Omental fat pad (tissue), 3 donors: ENCODE measurements at regions not wholly inside any gene's neighbourhood (a gene's known extent, or its start where the extent isn't known, plus 50 kb on each side); places are given as distances from the start of the nearest gene placed in this dataset.
"Not testable (repeated sequence)": the region's sequence is repeated elsewhere in the genome, so short reads cannot be mapped to it uniquely, and the experiment has no call there.

ENCODE experiments used
- ATAC-seq: fragments of 150-250 bp; one replicate; pipeline ENCODE4 v1.9.1; 2016; ENCODE audit warnings: mild to moderate bottlenecking, moderate library complexity; ENCODE audit not compliant: low FRiP score
- DNase-seq: peaks from one replicate; pipeline ENCODE4 v3.0.0-alpha.2; 2019; ENCODE audit warnings: low spot score
- TF ChIP-seq, protein P1 (sequence below), 3 donors: fragments of 450-650 bp; IDR thresholded peaks; one replicate each; pipeline ENCODE4 v1.5.1; 2016 to 2017; ENCODE audit warnings: antibody characterized with exemption in 3 of 3, mild to moderate bottlenecking in 3 of 3, moderate library complexity in 2 of 3

DNA sequence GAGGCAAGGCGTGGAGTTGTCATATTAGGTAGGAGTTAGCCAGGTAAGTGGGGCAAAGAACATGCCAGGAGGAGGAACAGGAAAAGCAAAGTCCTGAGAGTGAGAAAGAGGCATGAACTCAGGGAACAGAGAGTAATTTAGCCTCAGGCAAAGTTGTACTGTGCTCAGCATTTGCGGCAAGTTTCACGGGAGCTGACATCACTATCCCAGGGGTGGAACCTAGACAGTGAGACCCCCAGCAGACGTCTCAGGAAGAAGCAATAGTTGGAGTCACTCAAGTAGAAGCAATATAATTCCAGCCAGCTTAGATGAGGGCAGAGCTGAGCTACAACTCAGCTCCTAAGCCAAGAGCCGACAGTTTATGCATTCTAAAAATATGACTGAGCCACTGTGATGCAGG is 426.0 kb upstream of the ISX start:
- ATAC-seq (no peak), DNase-seq (no peak)
- TF ChIP-seq, protein P1, sequence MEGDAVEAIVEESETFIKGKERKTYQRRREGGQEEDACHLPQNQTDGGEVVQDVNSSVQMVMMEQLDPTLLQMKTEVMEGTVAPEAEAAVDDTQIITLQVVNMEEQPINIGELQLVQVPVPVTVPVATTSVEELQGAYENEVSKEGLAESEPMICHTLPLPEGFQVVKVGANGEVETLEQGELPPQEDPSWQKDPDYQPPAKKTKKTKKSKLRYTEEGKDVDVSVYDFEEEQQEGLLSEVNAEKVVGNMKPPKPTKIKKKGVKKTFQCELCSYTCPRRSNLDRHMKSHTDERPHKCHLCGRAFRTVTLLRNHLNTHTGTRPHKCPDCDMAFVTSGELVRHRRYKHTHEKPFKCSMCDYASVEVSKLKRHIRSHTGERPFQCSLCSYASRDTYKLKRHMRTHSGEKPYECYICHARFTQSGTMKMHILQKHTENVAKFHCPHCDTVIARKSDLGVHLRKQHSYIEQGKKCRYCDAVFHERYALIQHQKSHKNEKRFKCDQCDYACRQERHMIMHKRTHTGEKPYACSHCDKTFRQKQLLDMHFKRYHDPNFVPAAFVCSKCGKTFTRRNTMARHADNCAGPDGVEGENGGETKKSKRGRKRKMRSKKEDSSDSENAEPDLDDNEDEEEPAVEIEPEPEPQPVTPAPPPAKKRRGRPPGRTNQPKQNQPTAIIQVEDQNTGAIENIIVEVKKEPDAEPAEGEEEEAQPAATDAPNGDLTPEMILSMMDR (IDR thresholded peaks at IDR 0.05): no peak

DNA sequence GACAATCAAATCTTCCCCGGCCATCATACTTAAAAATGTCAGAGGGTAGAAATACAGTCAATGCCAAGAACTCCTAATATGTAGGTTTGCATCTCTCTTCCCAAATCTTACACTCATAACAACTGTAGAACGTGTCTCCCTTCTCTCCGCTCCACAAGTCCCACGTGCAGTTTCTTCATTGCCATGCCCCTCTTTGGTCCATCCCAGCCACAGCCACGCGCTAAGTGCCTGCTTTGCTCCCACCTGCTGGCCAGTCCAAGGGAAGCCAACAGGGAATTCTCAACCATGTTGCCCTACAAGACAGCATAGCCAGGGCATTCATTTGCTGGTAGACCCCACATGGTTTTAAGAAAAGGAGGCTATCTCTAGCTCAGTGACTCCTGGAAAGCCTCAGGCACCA is 420.6 kb upstream of the ISX start:
- no peak for ATAC-seq
- DNase-seq: no peak

DNA sequence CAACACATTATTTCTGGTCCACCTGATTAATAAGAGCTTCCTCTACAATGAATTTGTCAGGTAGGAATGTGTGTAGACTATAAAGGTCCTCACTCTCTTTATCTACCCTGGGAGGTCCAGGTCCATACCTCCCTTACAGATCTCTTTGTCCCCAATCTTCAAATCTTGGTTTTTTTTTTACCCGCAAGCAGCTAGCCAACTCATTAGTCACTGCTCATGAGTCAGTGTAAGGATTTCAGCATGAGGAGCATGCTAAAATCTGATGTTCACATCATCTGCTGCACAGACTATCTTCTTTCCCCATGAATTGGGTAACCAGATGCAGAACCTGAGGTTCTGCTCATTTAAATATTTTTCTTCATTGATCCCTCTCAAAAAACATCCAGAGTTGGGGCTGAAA is 397.0 kb upstream of the ISX start:
- TF ChIP-seq, protein P1 (IDR thresholded peaks at IDR 0.05): no peak
- ATAC-seq (no peak), DNase-seq (no peak)

More for the DNA sequence above, 420.6 kb upstream of the ISX start:
- TF ChIP-seq, protein P1 (IDR thresholded peaks at IDR 0.05): no peak

DNA sequence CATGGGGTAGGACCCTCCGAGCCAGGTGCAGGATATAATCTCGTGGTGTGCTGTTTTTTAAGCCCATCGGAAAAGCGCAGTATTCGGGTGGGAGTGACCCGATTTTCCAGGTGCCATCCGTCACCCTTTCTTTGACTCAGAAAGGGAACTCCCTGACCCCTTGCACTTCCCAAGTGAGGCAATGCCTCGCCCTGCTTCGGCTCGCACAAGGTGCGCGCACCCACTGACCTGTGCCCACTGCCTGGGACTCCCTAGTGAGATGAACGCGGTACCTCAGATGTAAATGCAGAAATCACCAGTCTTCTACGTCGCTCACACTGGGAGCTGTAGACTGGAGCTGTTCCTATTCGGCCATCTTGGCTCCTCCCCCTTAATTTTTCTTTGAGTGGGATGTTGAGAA is 382.9 kb upstream of the ISX start:
- DNase-seq, ATAC-seq: not testable (repeated sequence)

DNA sequence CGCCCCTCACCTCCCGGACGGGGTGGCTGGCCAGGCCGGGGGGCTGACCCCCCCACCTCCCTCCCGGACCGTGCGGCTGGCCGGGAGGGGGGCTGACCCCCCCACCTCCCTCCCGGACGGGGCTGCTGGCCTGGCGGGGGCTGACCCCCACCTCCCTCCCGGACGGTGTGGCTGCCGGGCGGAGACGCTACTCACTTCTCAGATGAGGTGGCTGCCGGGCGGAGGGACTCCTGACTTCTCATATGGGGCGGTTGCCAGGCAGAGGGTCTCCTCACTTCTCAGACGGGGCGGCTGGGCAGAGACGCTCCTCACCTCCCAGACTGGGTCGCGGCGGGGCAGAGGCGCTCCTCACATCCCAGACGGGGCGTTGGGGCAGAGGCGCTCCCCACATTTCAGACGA is 381.7 kb upstream of the ISX start:
- not testable (repeated sequence) for ATAC-seq

DNA sequence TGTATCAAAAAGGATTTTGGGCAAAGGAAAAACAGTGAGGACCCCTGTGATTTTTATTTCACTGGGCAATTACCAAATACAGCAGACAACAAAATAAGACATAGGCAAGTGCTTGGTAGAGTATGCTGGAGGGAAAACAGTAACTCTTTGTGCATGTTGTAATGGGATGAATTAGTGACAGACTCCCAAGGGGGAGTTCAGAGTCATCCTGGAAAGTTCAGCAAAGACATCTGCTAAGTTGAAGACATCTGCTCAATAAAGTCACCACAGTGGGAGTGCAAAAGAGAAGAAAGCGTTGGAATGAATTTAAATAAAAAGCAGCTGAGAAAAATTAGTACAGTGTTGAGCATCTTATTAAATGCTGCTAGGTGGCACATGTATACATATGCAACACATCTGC is 378.8 kb upstream of the ISX start:
- TF ChIP-seq, protein P1 (IDR thresholded peaks at IDR 0.05): no peak
- ATAC-seq (no peak), DNase-seq (no peak)

More for the DNA sequence above, 381.7 kb upstream of the ISX start:
- DNase-seq: not testable (repeated sequence)

DNA sequence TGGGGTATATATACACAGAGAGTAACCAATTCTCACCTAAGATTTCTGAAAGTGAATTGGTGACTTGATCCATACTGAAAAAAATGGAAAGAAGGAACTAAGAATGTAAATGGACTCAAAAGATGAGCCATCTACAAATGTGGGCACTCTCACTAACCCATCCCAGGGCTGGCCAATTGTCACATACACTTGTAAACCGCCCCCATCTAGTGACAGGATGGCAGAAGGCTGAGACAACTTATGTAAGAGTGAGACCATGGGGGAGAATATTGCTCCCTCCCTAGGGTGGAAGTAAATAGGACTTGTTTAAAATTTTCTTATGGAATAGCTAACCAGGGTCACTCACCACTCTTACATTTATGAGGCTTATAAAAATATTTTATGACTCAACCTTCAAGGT is 377.1 kb upstream of the ISX start:
- DNase-seq (no peak), ATAC-seq (no peak)
- TF ChIP-seq, protein P1 (IDR thresholded peaks at IDR 0.05): no peak

DNA sequence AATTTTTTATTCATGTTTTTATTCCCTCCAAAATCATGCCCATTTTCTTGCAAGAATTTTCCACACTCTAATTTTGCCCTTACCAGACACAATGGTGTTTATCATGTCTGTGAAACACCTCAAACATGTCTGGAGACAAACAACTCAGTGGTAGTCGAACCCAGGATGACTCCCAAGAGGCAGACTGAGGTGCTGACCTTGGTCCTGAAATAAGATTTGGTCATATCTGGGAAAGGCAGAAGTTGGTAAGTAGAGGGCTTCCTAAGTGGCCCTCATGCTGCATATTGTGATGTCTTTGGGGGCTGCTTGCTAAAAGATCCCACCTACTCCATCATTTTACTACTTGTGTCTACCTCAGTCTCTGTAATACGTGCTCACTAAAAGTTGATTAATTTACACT is 369.4 kb upstream of the ISX start:
- DNase-seq (no peak), ATAC-seq (no peak)
- TF ChIP-seq, protein P1 (IDR thresholded peaks at IDR 0.05): no peak
